CD4-positive, alpha-beta T cell treated with Interferon gamma for 1 hour (primary cell): ENCODE measurements at regions not wholly inside any gene's neighbourhood (a gene's known extent, or its start where the extent isn't known, plus 50 kb on each side); places are given as distances from the start of the nearest gene placed in this dataset.
A peak's percentile ranks its signal among the peaks of the same experiment; 100 is the strongest.
"Not testable (repeated sequence)": the region's sequence is repeated elsewhere in the genome, so short reads cannot be mapped to it uniquely, and the experiment has no call there.

Experiments
- DNase-seq: peaks from one replicate; pipeline ENCODE4 v3.0.0-alpha.2; 2020

DNA sequence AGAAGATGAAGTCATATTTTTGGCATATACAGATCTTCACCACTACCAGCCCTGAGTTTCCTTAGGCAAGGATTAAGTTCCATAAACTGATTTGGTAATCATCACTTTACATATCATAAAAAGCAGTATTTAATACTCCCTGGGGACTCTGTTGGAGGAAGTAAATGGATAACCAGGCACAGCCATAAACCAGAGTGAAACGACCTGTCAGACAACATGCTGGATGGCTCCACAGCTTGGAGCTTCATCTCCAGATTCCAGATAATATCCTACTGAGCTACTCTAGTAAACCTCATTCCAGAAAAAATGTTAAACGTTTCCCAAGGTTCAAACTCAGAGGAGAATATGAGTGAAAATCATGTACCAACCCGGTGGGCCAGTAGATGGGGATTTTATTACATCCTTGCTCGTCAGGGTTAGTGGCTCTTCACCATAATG lies 109.2 kb downstream of the BASP1 start:
- no peak for DNase-seq

DNA sequence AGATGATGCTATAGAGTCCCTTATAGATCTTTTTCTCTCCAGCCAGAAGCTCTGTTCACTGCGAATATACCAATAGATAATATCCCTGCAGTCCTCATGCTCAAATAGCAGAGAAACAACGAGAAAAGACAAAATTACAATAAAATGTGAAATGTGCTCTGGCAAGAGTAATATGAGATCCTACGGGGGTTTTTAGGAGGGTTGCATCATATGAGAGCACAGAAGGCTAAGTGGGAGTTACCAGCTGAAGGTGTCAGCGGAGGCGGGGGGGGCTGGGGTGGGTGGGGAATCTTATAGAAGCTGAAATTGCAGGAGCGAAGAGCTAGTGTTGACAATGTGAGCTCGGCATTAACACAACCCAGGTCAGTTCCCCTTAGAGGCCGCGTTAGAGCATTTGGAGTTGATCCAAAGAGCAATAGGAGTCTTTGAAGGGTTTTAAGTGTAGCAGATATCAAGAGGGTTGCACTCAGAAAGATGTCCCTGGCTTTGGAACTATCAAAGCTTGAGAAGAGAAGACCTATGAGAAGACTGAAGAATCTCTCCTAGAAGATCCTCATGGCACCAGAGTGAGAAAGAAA lies 109.7 kb downstream of the BASP1 start:
- DNase-seq: no peak

DNA sequence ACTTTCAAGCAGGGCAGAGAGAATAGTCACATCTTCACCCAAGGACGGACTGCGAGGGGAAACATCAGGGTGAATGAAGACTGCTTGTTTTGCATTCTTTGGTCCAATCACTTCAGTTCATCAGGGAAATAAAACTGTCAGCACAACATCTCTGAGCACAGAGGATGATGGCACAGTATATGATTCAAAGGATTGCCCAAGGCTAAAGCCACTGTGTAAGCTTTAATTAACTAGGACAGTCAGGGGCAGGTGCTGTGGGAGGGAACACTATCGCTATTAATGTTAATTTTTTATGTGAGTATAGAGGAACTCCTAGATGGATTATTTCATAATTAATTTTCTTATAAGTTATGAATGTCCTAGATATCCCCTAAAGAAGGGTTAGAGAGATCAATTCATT lies 112.1 kb downstream of the BASP1 start:
- DNase-seq: no peak

DNA sequence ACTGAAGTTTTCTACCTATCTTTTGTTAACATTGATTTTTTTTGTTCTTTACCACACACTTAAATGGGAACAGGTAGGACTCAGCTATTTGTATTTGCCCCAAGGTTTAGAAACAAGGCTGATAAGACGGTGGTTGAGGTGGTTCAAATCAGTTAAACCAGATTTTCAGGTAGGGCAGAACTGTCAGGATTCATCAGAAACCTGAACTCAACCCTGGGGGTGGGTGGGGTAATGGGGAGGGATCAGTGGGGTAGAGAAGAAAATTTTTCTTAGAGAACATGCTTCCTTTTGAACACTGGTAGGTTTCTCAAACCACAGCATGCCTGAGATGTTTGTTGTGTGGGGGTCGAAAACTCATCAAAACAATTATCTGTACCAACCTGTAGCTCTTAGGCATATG lies 113.0 kb downstream of the BASP1 start:
- no peak for DNase-seq

DNA sequence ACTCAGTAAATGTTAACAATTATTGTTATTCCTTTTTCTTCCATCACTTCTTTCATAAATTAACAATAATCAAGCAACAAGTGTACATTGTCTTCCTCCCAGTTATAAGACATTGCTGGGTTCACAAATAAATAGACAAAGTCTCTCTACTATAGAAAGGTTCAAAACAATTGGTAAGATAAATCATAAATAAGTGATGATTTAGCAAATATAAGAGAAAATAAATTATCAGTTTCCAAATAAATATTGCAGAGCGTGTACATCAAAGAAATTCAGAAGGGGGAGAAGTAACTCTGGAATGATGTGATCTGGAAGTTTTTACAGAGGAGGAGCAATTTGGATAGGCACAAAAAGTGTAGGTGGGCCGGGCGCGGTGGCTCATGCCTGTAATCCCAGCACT lies 114.2 kb downstream of the BASP1 start:
- no peak for DNase-seq

DNA sequence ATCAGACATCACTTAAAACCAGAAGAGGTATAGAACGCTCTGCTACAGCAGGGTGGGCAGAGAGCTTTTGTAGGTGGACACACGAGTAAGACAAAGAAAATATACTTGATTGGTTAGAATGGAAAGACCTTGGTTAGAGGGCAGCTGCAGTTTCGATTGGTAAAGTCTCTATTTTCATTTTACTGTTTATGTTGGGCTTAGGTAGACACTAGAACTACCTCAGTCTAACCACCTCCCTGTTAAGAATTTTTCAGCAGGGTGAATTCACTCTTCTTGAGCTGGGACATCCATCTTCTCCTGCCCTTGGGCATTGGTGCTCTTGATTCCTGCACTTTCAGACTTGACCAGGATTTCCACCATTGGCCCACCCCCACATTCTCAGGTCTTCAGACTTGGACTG lies 116.3 kb downstream of the BASP1 start:
- DNase-seq: no peak

DNA sequence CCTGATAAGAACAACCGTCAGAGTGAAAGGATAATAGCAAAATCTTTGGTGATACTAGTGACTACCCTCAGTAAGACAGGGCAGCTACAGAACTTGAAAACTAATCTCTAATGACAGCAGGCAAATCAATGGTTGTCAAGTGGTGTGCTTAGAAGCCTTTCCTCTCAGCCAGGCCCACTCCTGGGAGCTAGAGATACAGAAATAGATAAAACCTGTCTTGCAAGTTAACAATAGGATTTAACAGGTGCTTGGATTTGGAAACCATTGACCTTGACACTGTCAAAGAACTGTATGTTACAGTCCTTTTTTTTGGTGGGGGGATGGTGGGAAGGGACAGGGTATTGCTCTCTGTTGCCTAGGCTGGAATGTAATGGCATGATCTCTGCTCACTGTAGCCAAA lies 118.6 kb downstream of the BASP1 start:
- DNase-seq: no peak

DNA sequence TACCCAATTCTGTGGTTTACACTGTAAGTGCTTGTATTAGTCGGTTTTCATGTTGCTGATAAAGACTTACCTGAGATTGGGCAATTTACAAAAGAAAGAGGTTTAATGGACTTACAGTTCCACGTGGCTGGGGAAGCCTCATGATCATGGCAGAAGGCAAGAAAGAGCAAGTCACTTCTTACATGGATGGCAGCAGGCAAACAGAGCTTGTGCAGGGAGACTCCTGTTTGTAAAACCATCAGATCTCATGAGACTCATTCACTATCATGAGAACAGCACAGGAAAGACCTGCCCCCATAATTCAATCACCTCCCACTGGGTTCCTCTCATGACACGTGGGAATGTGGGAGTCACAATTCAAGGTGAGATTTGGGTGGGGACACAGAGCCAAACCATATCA lies 119.3 kb downstream of the BASP1 start:
- DNase-seq: not testable (repeated sequence)

DNA sequence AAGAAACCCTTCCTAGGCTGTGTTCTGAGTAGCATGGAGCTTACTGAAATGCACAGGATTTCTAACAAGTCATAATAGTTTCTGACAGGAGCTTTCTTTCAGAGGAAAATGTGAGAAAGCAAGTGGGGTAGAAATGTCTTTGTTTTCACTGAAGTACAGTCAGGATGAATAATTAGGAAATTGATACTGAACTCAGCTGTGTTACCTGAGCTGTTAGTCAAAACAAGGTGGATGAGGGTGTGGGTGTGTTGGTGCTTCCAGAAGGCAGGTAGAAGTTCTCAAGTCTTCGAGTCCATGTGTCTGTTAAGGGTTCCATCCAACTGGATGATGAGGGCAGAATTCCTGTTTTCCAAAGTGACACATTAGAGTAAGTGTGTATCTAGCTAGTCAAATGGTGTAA lies 122.4 kb downstream of the BASP1 start:
- no peak for DNase-seq

DNA sequence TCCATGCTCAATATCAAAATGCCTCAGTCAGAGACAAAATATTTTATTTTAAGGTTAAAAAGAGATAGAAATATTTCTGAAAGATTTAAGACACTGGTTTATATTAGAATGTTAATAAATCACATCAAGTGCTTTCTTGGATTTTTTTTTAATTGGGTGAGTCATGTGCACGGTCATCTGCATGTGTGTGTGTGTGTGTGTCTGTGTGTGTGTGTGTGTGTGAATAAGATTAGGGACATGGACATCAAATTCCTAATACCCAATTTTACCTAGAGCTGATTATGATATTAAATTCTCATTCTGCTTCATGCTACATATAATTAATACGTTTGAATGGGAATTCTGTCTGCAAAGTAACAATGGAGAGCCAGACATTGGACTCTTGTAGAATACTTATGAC lies 122.9 kb downstream of the BASP1 start:
- no peak for DNase-seq

DNA sequence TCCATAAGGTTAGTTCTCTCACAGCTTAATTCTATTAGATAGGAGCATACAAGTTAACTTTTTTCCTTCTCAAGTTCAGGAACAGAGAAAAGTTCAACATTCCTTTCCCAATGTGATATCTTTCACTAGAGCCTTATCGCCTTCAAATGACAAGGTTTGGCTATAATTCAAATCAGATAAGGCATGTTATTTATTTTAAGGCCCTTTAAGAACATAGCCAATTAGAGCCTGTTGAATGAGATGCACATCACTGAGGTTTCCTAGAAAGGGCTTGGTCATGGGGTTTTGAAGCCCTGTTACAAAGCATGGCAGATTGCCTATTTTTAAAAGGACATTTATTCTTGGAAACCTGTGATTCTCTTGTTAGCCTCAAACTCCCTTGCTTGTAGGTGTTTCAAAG lies 123.4 kb downstream of the BASP1 start:
- no peak for DNase-seq

DNA sequence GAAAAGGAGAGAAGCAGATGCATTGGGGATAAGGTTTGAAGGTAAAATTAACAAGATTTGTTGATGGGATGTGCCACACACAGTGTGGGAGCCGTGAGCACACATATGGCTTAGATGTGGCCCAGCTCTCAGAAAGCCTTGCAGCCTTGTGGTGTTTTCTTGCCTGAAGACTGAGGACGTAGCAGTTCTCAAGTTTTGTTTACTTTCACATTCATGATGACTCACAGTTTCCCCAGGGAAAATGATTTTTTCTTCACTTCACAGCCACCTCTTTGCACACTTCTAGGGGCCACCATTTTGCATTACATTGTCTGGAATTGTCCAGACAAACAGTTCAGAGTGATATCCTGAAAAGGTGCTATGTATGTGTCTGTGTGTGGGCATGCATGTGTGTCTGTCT lies 126.2 kb downstream of the BASP1 start:
- no peak for DNase-seq

DNA sequence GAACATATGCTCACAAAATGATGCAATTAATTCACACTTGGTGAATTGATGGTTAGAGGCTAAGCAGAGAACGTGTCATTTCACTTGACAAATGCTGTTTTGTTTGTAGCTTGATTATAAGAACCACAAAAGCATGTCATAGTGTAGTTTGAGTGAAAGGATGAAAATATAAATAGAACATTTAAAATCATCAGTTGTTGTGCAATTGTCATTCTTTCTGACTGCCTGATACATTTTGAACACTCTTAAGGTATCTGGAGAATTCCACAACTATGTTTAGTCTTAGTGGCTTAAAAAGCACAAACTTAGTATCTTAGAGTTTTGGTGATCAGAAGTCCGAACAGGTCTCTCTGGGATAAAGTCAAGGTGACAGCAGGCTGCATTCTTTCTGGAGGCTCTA lies 129.4 kb downstream of the BASP1 start:
- DNase-seq: no peak

DNA sequence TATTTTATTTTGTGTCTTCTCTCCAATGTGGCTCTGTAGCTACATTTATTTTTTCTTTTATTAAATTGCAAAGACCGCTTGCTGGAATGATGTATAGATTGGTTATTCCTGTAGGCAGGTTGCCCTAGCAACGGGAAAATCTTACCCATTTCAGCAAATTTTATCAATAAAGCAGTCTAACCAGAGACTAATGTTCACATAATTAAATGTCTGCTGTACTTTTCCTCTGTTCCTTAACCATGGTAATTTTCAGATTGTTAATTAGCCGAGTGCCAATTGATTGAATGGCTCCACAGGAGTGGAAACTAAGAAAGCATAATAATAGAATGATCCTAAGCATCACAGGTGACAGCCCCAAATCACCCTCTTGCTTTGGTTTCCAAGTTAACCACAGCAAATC lies 134.8 kb downstream of the BASP1 start:
- DNase-seq: no peak

DNA sequence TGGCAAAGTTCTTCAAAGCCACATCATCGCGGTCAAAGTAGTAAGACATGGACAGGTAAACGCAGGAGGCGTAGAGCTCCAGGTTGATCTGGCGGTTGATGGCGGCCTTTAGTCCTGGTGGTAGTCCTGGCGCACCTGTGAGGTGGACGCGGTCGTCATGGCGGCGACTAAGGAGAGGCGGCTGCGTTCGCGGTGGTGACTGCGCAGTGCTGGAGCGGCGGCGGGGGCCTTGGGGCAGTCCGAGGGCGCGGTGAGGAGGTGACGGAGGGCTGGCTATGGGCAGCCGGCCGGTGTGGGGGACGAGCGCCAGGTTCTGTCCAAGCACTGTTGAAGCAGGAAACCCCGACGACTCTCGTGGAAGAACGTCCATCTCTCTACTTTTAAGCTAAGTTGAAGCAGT lies 136.8 kb downstream of the BASP1 start:
- DNase-seq: no peak

DNA sequence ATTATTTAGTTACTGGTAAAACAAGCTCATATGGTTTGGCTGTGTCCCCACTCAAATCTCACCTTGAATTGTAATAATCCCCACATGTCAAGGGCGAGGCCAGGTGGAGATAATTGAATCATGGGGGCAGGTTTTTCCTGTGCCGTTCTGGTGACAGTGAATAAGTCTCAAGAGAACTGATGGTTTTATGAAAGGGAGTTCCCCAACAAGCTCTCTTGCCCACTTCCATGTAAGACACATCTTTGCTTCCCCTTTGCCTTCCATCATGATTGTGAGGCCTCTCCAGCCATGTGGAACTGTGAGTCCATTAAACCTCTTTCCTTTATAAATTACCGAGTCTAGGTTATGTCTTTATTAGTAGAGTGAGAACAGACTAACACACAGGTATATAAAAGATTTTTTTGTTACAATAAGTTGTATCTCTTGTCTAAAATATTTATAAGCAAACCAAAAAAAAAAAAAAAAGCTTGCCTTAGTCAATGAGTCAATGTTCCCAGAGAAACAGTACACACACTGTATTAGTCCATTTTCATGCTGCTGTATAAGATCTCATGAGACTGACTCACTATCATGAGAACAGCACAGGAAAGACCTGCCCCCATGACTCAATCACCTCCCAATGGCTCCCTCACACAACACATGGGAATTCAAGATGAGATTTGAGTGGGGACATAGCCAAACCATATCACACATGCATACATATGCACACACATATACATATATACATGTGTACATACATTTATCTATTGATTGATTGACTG lies 138.3 kb downstream of the BASP1 start:
- DNase-seq: peak; percentile 3

DNA sequence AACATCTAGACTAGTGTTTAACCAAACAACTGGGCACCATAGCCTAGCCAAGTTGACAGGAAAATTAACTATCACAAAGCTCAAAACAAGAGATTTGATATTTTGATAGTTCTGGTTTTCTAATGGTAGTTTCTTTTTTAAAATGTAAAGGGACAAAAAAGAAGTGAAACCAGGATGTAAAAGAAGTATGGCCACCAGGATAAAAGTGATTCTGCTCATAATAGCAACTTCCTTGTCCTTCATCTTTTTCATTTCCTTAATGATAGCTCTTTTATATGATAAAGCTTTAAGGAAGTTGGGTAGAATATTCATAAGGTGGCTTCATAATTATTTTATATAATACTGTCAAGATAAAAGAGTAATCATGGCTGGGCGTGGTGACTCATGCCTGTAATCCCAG lies 139.1 kb downstream of the BASP1 start:
- DNase-seq: no peak

DNA sequence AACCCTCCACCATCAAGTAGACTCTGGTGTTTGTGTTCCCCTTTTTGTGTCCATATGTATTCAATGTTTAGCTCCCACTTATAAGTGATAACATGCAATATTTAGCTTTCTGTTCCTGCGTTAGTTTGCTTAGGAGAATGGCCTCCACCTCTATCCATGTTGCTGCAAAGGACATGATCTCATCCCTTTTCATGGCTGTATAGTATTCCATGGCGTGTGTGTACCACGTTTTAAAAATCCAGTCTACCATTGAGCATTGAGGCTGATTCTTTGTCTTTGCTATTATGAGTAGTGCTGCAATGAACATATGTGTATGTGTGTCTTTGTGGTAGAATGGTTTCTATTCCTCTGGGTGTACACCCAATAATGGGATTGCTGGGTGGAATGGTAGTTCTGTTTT lies 140.1 kb downstream of the BASP1 start:
- no peak for DNase-seq

DNA sequence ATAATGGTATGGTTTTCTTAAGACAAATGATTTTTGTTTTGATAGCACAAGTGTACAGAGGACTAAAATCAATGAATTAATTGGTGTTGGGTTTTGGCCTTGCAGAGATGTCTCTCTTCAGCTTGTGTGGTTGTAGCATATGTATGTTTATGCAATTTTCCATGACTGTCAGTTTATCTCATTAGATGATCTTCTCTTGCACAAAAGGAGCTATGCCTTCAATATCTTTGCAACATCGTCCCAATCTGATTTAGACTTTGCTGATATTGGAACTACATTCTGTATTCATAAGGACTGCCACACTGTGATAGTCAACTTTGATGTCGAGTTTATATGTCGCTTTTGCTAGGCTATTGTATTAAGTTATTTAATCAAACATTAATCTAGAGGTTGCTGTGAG lies 140.0 kb upstream of the TAF11L2 start:
- no peak for DNase-seq

DNA sequence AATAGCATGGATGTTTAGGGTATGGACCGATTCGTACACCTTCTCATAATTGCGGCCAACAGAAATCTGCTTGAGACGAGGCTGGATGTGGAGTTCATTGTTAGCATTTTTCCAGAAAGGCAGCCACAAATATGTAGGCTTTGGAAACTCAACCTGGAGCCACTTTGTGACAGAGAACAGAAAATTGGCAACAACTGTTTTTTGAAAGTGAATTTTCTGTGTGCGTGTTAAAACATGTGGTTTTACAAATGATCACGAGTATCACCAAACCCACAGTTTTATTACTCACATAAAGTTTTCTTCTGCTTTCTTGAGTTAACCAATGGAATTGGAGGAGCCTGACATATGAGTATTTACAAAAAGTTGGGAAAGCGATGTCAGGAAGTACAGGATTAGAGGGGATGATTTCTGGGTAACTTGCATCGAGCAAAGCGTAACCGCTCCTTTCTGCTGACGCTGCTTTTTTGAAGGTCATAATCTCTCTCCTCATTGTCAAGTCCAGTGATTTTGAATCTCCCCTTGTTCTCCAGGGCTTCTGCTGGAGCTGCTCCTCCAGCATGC lies 138.5 kb upstream of the TAF11L2 start:
- no peak for DNase-seq

DNA sequence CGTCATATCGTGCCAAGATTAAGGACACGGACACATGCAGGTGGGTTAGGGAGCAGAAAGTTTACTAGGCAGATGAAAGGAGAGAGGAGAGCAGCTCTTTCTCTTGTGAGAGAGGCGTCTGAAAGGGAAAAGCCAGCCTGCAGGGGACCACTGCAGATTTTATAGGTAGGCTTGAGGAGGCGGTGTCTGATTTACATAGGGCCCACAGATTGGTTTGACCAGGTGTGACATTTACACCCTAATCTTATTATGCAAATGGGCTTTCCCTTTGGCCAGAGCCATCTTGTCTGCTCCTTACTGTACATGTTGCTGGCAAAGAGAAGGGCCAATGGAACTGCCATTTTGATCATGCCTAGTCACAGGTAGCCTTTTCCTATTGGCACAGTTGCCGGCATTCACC lies 137.2 kb upstream of the TAF11L2 start:
- DNase-seq: no peak

DNA sequence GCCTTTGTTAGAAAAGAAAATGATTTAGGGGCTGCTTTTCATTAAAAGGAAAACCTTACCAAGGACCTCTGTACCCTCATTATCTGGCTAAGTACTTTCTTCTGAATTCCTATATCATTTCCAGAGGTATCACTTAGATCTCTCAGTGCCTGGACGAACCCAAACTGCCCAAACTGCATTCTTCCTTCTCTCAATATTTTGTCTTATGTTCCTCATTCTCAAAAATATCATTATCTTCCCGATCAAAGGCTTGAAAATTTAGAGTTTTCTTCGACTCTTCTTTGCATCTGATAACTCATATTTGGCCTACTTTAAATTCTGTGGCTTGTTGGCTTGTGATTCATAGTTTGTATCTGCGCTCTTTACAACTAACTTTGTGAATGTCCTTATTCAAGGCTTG lies 136.7 kb upstream of the TAF11L2 start:
- DNase-seq: no peak

DNA sequence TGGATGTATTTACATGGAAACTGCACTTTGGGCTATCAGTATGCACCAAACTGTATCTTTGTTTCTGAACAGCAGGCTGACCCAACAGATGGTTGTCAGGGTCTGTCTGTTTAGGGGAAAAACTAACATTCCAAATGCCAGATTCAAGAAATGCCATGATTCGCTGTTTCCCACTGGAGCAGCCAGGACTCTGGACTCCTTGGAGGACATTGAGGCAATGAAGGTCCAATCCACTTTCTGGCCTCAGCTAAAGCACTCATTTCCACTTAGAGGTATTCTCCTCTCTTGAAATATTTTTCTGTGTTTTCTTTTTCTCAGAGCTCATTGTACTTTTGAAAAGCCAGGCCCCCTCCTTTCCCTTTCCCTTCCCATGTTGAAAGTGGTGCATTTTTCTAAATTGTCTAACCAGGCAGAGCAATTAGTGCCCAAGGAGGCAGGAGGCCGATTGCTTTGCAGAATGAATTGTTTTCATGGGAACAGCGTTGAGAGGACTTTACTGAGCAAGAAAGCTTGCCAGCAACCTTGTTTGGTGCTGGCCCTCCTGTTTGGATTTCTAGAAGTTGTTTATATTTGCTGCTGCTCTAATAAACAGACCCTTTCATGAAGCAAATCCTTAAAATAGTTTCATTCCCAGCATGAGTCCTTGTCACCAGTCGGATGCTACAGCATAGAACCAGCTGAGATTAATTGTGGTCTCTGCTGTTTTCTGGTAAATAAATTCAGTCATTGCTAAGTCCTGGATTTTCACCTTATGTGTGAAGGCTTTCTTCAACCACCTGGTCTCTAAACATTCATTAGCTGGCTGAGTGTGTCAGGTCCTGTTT lies 132.8 kb upstream of the TAF11L2 start:
- no peak for DNase-seq

DNA sequence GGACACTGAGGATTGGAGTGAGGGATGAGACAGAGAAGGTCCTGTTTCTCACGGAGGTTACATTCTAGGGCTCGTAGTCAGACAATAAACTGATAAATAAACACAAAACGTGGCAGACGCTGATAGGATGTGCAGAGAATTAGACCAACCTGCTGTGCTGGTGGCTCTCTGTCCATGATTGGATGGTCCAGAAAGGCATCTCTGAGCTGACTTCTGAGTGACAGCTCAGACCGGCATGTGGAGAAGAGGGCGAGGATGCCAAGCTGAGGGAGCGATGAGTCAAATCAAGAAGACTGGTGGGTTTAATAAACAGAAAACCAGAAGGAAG lies 132.3 kb upstream of the TAF11L2 start:
- DNase-seq: no peak
